Stimulated activated naive CD8-positive, alpha-beta T cell treated with anti-CD3 and anti-CD28 coated beads, Interleukin-15, amount 100 ng/mL, for 72 hours (primary cell): ENCODE measurements at regions not wholly inside any gene's neighbourhood (a gene's known extent, or its start where the extent isn't known, plus 50 kb on each side); places are given as distances from the start of the nearest gene placed in this dataset.

Experiments used
- ATAC-seq: fragments of 150-1000 bp; cut with Tn5 transposase; 2 replicates; pipeline ENCODE4 v1.10.0; 2021; ENCODE audit warnings: mild to moderate bottlenecking, moderate library complexity
- DNase-seq, 2 donors: peaks; one replicate each; pipeline ENCODE4 v3.0.0; 2021 to 2022
- H3K27ac Mint-ChIP-seq, 2 donors: one replicate each; pipeline ENCODE4 v1.8.0; 2022; ENCODE audit warnings: mild to moderate bottlenecking in 2 of 2, mixed read lengths in 2 of 2, moderate library complexity in 2 of 2
- H3K27me3 Mint-ChIP-seq: one replicate; pipeline ENCODE4 v1.8.0; 2022; ENCODE audit warnings: mixed read lengths
- H3K4me1 Mint-ChIP-seq: one replicate; pipeline ENCODE4 v1.8.0; 2022; ENCODE audit warnings: mild to moderate bottlenecking, mixed read lengths
- H3K4me3 Mint-ChIP-seq, 2 donors: one replicate each; pipeline ENCODE4 v1.8.0; 2022; ENCODE audit warnings: mild to moderate bottlenecking in 2 of 2, mixed read lengths in 2 of 2, moderate library complexity in 1 of 2
- H3K9me3 Mint-ChIP-seq, 2 donors: one replicate each; pipeline ENCODE4 v1.8.0; 2022; ENCODE audit warnings: mixed read lengths in 2 of 2

DNA sequence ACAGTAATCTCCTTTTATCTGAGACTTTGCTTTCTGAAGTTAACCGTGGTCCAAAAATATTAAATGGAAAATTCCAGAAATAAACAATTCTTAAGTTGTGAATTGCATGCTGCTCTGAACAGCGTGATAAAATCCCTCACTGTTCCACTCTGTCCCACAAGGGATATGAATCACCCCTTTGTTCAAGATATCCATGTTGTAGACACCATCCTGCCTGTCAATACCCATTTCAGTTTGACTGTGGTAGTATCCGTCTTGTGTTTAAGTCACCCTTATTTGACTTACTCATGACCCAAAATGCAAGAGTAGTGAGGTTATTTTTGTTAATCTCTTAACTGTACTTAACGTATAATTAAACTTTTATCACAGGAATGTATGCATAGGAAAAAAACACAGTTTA, 435.0 kb downstream of the SHQ1 start:
- H3K27ac Mint-ChIP-seq: no peak overlapping the region
- H3K27me3 Mint-ChIP-seq: no peaks in the 10 kb centered on the region
- peaks cover 85% of the 10 kb centered on the region for H3K4me1 Mint-ChIP-seq
- H3K4me3 Mint-ChIP-seq: no peak overlapping the region
- H3K9me3 Mint-ChIP-seq: no peaks in the 10 kb centered on the region
- ATAC-seq (peak; percentile 88), DNase-seq (no peak)

GRCh38 chr3:72412340-72412956, 435.8 kb downstream of the SHQ1 start:
- Mint-ChIP-seq H3K4me3 (no peak overlapping the region), H3K27me3 (no peaks in the 10 kb centered on the region), H3K27ac (no peak overlapping the region), H3K9me3 (no peaks in the 10 kb centered on the region), H3K4me1 (peaks cover 91% of the 10 kb centered on the region)
- no peak for DNase-seq
- no peak for ATAC-seq

GRCh38 chr3:72411843-72412242, 436.4 kb downstream of the SHQ1 start:
- H3K27me3 Mint-ChIP-seq: no peaks in the 10 kb centered on the region
- no peaks in the 10 kb centered on the region for H3K9me3 Mint-ChIP-seq
- no peak overlapping the region for H3K27ac Mint-ChIP-seq
- DNase-seq: no peak
- no peak for ATAC-seq
- peaks cover 92% of the 10 kb centered on the region for H3K4me1 Mint-ChIP-seq
- no peak overlapping the region for H3K4me3 Mint-ChIP-seq

GRCh38 chr3:72411126-72411525, 437.1 kb downstream of the SHQ1 start:
- ATAC-seq (no peak), DNase-seq (no peak)
- no peak overlapping the region for H3K4me3 Mint-ChIP-seq
- H3K9me3 Mint-ChIP-seq: no peaks in the 10 kb centered on the region
- H3K27me3 Mint-ChIP-seq: no peaks in the 10 kb centered on the region
- peak overlapping the region in 1 of 2 donors; percentile 47 for H3K27ac Mint-ChIP-seq
- H3K4me1 Mint-ChIP-seq: peaks cover 91% of the 10 kb centered on the region

DNA sequence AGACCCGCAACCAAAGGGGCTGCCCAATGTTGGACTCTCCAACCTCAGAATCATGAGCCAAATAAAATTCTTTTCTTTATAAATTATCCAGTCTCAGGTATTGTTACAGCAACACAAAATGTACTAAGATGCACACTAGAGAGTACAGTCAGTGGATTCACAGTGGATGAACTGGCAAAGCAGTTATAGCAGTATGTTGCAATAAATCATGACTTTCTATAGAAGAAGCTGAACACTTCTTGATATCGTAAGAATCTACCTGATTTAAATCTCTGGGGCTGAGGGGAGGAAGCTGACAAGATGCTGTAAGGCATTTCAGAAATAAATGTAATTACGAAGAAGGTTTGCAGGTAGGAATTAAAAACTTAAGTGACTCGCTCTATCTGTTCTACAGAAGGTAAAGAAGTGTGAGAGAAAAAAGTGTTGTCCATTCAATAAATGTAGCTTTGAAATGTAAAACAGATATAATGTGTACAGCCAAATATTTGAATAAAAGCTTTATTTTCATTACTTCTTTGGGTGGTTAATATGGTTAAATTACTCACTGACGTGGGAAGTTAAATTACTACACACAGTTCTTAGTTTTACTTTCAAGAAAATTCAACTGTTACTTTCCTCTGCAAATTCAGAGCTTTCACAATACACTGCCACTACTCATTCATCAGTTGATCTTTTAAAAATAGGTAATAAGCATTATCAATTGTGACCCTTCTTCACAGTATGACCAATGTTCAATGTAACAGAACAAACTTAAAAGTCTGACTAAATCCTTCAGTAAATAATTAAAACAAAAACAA, 439.1 kb downstream of the SHQ1 start:
- H3K27ac Mint-ChIP-seq: no peak overlapping the region
- ATAC-seq (peak; percentile 89), DNase-seq (no peak)
- no peaks in the 10 kb centered on the region for H3K27me3 Mint-ChIP-seq
- peak overlapping the region; percentile 9 to 43 for H3K4me3 Mint-ChIP-seq
- no peaks in the 10 kb centered on the region for H3K9me3 Mint-ChIP-seq
- H3K4me1 Mint-ChIP-seq: peaks cover 87% of the 10 kb centered on the region

GRCh38 chr3:72407766-72408165, 440.5 kb downstream of the SHQ1 start:
- Mint-ChIP-seq H3K27me3 (no peaks in the 10 kb centered on the region), H3K9me3 (no peaks in the 10 kb centered on the region), H3K4me1 (peaks cover 77% of the 10 kb centered on the region), H3K4me3 (no peak overlapping the region), H3K27ac (no peak overlapping the region)
- no peak for DNase-seq
- no peak for ATAC-seq

DNA sequence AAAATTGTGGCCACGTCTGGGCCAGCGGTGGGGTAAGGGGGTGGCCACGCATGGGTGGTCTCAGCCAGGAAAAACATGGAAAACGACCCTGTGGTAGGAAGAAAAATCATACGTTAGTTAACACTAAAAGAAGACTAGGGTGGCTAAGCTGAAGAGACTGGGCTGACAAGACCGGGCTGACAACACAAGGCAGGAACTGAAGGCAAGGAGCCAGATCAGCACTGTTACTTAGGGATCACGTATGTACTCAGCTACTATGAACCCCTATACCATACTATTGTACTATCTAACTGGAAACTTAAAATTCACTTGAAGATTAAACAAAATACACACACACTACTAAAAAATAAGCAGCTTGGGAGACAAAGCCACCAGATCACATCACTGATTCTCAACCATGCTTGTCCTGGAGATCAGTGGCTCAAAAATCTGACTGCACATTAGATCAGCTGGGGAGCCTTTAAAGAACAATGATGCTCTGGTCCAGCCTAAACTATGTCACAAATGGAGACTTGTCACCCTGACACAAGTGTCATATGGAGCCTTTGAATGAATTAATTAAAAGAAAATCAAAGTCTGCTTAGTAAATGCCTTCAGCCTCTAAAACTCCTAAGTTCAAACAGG, 442.2 kb downstream of the SHQ1 start:
- H3K4me3 Mint-ChIP-seq: no peak overlapping the region
- no peaks in the 10 kb centered on the region for H3K9me3 Mint-ChIP-seq
- no peaks in the 10 kb centered on the region for H3K27me3 Mint-ChIP-seq
- no peak for DNase-seq
- H3K27ac Mint-ChIP-seq: no peak overlapping the region
- no peak for ATAC-seq
- peaks cover 61% of the 10 kb centered on the region for H3K4me1 Mint-ChIP-seq

DNA sequence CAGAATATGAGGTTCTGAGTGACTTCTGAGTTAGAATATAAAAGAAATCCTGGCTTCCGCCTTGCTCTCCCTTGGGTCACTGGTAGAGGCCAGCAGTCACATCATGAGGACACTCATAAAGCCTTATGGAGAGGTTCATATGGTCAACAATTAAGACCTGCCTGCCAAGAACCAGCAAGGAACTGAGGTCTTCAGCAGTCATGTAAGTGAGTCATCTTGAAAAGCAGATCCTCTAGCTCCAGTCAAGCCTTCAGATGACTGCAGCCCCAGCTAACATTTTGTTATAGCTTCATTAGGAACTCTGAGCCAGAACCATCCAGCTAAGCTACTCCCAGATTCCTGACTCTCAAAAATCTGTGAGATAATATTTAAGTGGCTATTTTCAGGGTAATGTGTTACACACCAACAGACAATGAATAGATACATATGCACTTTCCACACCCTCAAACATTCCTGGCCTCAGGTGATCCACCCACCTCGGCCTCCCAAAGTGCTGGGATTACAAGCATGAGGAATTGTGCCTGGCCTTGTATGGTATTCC, 447.2 kb downstream of the SHQ1 start:
- no peak overlapping the region for H3K27ac Mint-ChIP-seq
- peaks cover 43% of the 10 kb centered on the region for H3K4me1 Mint-ChIP-seq
- H3K9me3 Mint-ChIP-seq: no peaks in the 10 kb centered on the region
- DNase-seq (no peak), ATAC-seq (no peak)
- H3K4me3 Mint-ChIP-seq: no peak overlapping the region
- no peaks in the 10 kb centered on the region for H3K27me3 Mint-ChIP-seq

- peaks cover 43% of the 10 kb centered on the region for H3K4me1 Mint-ChIP-seq
- no peaks in the 10 kb centered on the region for H3K9me3 Mint-ChIP-seq
- H3K27ac Mint-ChIP-seq: no peak overlapping the region
- no peaks in the 10 kb centered on the region for H3K27me3 Mint-ChIP-seq
- ATAC-seq (no peak), DNase-seq (no peak)
- H3K4me3 Mint-ChIP-seq: no peak overlapping the region
Observed at GRCh38 chr3:72398781-72399180, 449.5 kb downstream of the SHQ1 start.

DNA sequence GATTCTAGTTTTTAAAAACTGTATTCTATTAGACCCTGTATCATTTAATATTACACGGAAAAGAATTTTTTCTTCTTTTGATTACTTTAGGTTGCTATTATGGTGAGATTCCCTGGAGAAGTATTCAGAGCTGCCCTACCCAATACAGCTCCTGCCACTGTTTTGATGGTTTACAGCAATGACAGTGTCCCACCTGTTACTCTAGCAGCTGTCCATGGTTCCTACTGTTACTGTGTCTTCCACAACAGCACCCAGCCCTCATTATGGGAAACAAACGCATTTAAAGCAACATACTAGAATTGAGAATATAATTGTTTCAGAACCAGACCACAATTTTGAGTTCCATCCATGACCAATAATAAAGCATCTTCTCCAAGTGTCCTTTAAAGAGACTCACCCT, 450.7 kb downstream of the SHQ1 start:
- no peak overlapping the region for H3K27ac Mint-ChIP-seq
- H3K4me1 Mint-ChIP-seq: peaks cover 52% of the 10 kb centered on the region
- no peaks in the 10 kb centered on the region for H3K9me3 Mint-ChIP-seq
- DNase-seq (no peak), ATAC-seq (no peak)
- H3K4me3 Mint-ChIP-seq: no peak overlapping the region
- H3K27me3 Mint-ChIP-seq: no peaks in the 10 kb centered on the region

GRCh38 chr3:72396899-72397298, 451.3 kb downstream of the SHQ1 start:
- ATAC-seq (no peak), DNase-seq (no peak)
- no peak overlapping the region for H3K4me3 Mint-ChIP-seq
- H3K27me3 Mint-ChIP-seq: no peaks in the 10 kb centered on the region
- no peaks in the 10 kb centered on the region for H3K9me3 Mint-ChIP-seq
- H3K27ac Mint-ChIP-seq: no peak overlapping the region
- H3K4me1 Mint-ChIP-seq: peaks cover 52% of the 10 kb centered on the region

DNA sequence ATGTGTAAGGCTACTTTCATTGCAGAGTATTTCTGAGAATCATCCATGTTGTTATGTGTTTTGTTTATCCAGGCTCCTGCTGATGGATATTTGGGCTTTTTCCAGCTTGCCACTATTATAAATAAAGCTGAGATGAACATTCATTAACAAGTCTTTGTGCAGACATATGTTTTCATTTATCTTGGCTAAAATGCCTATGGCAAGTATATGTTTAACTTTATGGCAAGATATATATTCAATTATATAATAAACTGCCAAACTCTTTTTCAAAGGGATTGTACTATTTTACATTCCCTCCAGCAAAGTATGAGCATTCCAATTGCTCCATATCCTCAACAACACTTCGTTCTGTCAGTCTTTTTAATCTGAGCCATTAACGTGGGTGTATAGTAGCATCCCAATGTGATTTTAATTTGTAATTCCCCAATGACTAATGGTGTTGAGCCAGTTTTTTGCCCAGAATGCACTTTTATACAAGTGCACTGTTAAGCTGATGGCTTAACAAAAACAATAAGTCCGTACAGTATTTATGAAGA, 452.4 kb downstream of the SHQ1 start:
- DNase-seq: no peak
- Mint-ChIP-seq H3K27ac (no peak overlapping the region), H3K27me3 (no peaks in the 10 kb centered on the region), H3K4me1 (peaks cover 51% of the 10 kb centered on the region), H3K9me3 (no peaks in the 10 kb centered on the region), H3K4me3 (no peak overlapping the region)
- no peak for ATAC-seq

DNA sequence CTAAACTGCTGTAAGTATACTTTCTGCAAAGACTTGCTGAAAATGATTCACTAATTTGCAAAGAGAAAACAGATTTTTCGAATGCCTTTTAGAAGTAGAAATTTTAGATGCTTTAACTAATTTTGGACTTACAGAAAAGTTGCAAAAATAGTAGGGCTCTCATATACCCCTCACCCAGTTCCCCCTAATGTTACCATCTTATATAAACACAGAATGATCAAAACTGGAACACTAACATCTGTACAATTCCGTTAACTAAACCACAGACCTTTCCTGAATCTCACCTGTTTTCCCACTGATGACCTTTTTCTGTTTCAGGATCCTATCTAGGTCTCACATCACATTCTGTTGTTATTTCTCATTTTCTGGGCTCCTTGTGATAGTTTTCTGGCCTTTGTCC, 454.8 kb downstream of the SHQ1 start:
- Mint-ChIP-seq H3K27me3 (no peaks in the 10 kb centered on the region), H3K27ac (no peak overlapping the region), H3K4me3 (no peak overlapping the region), H3K4me1 (peaks cover 48% of the 10 kb centered on the region), H3K9me3 (no peaks in the 10 kb centered on the region)
- ATAC-seq: no peak
- DNase-seq: no peak

DNA sequence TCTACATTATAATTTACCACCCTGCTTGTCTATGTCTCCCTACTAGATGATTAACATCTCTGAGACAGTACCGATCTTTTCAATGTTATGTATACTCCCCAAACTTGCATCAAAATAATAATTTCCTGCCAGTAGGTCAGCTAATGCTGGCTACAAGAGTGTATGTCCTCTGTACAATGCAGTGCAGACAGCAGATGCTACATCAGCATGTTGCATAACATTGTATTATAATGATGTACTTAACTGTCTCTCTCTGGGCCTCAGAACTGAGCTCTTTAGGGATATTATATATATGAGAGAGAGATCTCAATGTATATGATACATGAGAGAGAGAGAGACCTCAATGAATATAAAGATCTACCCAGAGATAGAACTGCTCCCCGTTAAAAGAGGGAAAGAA, 456.6 kb downstream of the SHQ1 start:
- DNase-seq (no peak), ATAC-seq (no peak)
- no peaks in the 10 kb centered on the region for H3K9me3 Mint-ChIP-seq
- no peak overlapping the region for H3K27ac Mint-ChIP-seq
- H3K4me1 Mint-ChIP-seq: peaks cover 45% of the 10 kb centered on the region
- H3K4me3 Mint-ChIP-seq: no peak overlapping the region
- H3K27me3 Mint-ChIP-seq: no peaks in the 10 kb centered on the region

DNA sequence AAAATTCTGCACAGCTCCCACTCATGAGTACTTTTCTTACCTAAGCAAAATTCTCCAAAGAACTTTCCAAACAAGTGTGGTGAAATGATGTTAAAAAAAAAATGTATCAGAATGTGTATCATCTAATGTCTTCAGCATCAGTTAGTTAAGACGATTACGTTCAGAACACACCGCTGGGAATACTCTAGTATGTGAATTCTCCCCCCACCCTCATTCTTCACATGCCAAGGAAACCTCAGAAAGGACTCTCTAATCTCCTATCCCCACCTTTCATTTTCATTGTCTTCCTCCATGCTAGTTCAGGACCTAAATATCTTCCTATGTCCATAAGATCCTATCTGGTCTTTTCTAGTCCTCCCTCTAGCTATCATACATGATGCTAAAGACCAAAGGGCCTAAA, 457.4 kb downstream of the SHQ1 start:
- ATAC-seq (no peak), DNase-seq (no peak)
- H3K27me3 Mint-ChIP-seq: no peaks in the 10 kb centered on the region
- H3K27ac Mint-ChIP-seq: no peak overlapping the region
- H3K4me3 Mint-ChIP-seq: no peak overlapping the region
- H3K9me3 Mint-ChIP-seq: no peaks in the 10 kb centered on the region
- peaks cover 45% of the 10 kb centered on the region for H3K4me1 Mint-ChIP-seq

DNA sequence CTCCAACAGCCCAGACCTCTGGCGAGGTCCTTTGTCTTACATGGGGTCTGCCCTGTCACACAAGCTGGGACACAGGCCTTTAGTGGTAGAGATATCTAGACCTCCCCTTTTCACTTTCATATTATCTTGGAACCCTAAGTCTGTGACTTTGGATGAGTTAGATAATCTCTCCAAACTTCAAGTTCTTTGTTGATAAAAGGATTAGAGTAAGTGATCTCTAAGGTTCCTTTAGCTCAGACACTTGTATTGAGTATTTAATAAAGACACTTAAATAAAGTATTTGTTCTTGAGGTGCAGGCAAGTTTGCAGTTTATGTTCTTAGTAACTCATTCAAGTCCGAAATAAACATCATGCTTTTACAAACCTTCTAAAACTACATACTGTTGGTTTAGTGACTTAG, 459.6 kb downstream of the SHQ1 start:
- H3K4me3 Mint-ChIP-seq: no peak overlapping the region
- DNase-seq: no peak

More for the DNA sequence above, 459.6 kb downstream of the SHQ1 start:
- Mint-ChIP-seq H3K27ac (no peak overlapping the region), H3K9me3 (no peaks in the 10 kb centered on the region), H3K27me3 (no peaks in the 10 kb centered on the region), H3K4me1 (peaks cover 49% of the 10 kb centered on the region)
- ATAC-seq: no peak
